GM19328 (cell line): ENCODE measurements at regions not wholly inside any gene's neighbourhood (a gene's known extent, or its start where the extent isn't known, plus 50 kb on each side); places are given as distances from the start of the nearest gene placed in this dataset.

Experiments
- ATAC-seq: cut with Tn5 transposase; IDR thresholded peaks from one replicate; pipeline ENCODE4 v1.9.1; 2021; ENCODE audit warnings: mild to moderate bottlenecking, moderate library complexity; ENCODE audit not compliant: unreplicated experiment

GRCh38 chr10:78932861-78933260 is 135.9 kb upstream of the ZMIZ1 start:
- no peak for ATAC-seq

- ATAC-seq = no peak
Measured at GRCh38 chr10:78933828-78934531, 134.8 kb upstream of the ZMIZ1 start.

GRCh38 chr10:78934532-78934898 is 134.3 kb upstream of the ZMIZ1 start:
- ATAC-seq = no peak

- no peak for ATAC-seq
Measured at GRCh38 chr10:78934994-78935602, 133.7 kb upstream of the ZMIZ1 start.

GRCh38 chr10:78935697-78936407 is 132.9 kb upstream of the ZMIZ1 start:
- no peak for ATAC-seq

- no peak for ATAC-seq
Measured at GRCh38 chr10:78936412-78937342, 132.1 kb upstream of the ZMIZ1 start.

GRCh38 chr10:78937393-78937792 is 131.4 kb upstream of the ZMIZ1 start:
- ATAC-seq = no peak

GRCh38 chr10:78937800-78938694 is 130.7 kb upstream of the ZMIZ1 start:
- no peak for ATAC-seq

- ATAC-seq = no peak
Measured at GRCh38 chr10:78938695-78939672, 129.8 kb upstream of the ZMIZ1 start.

- ATAC-seq = no peak
Measured at GRCh38 chr10:78942091-78942501, 126.7 kb upstream of the ZMIZ1 start.

GRCh38 chr10:78944723-78945312 is 123.9 kb upstream of the ZMIZ1 start:
- ATAC-seq = no peak

GRCh38 chr10:78945838-78946237 is 122.9 kb upstream of the ZMIZ1 start:
- no peak for ATAC-seq

GRCh38 chr10:78947226-78947625 is 121.5 kb upstream of the ZMIZ1 start:
- no peak for ATAC-seq

GRCh38 chr10:78947733-78948132 is 121.0 kb upstream of the ZMIZ1 start:
- ATAC-seq = no peak

- ATAC-seq = no peak
Measured at GRCh38 chr10:78948621-78949030, 120.1 kb upstream of the ZMIZ1 start.

GRCh38 chr10:78950656-78951587 is 117.8 kb upstream of the ZMIZ1 start:
- no peak for ATAC-seq

GRCh38 chr10:78952030-78952429 is 116.7 kb upstream of the ZMIZ1 start:
- no peak for ATAC-seq
